ENCODE measurements at regions not wholly inside any gene's neighbourhood (a gene's known extent, or its start where the extent isn't known, plus 50 kb on each side); places are given as distances from the start of the nearest gene placed in this dataset.

DNA sequence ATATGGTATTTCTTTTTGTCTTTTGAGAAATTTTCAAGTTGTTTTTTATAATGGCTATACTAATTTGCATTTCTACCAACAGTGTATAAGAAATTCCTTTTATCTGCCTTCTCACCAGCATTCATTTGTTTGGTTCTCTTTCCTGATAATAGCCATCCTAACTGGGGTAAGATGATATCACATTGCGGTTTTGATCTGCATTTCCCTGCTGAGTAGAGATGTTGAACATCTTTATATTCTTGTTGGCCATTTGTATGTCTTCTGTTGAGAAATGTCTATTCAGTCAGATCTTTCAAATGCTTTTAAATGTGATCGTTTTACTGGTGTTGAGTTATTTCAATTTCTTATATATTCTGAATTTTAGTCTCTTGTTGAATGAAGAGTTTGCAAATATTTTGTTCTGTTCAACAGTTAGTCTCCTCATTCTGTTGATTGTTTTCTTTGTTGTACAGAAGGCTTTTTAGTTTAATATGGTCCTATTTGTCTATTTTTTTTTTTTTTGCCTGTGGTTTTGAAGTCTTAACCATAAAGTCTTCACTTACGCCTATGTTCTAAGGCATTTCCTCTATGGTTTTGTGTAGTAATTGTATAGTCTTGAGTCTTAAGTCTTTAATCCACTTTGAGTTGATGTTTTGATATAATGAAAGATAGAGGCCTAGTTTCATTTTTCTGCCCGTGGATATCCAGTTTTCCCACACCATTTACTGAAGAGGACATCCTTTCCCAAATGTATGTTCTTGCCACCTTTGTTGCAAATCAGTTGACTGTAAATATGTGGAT lies 1566.9 kb downstream of the STIM2 start:
- no peak overlapping the region for H3K4me3 ChIP-seq
- H3K27me3 ChIP-seq, result no peaks in the 10 kb centered on the region
- DNase-seq (ENCODE audit: low spot score in 2 of 2), result no peak
- no peaks in the 10 kb centered on the region for H3K9me3 ChIP-seq
- no peaks in the 10 kb centered on the region for H3K36me3 ChIP-seq
- no peaks in the 10 kb centered on the region for H3K4me1 ChIP-seq
- TF ChIP-seq, protein P1, sequence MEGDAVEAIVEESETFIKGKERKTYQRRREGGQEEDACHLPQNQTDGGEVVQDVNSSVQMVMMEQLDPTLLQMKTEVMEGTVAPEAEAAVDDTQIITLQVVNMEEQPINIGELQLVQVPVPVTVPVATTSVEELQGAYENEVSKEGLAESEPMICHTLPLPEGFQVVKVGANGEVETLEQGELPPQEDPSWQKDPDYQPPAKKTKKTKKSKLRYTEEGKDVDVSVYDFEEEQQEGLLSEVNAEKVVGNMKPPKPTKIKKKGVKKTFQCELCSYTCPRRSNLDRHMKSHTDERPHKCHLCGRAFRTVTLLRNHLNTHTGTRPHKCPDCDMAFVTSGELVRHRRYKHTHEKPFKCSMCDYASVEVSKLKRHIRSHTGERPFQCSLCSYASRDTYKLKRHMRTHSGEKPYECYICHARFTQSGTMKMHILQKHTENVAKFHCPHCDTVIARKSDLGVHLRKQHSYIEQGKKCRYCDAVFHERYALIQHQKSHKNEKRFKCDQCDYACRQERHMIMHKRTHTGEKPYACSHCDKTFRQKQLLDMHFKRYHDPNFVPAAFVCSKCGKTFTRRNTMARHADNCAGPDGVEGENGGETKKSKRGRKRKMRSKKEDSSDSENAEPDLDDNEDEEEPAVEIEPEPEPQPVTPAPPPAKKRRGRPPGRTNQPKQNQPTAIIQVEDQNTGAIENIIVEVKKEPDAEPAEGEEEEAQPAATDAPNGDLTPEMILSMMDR (IDR thresholded peaks at IDR 0.05), result no peak
- intact Hi-C loops (cut with DNase I), result no loop called here
- no peak overlapping the region for H3K27ac ChIP-seq

DNA sequence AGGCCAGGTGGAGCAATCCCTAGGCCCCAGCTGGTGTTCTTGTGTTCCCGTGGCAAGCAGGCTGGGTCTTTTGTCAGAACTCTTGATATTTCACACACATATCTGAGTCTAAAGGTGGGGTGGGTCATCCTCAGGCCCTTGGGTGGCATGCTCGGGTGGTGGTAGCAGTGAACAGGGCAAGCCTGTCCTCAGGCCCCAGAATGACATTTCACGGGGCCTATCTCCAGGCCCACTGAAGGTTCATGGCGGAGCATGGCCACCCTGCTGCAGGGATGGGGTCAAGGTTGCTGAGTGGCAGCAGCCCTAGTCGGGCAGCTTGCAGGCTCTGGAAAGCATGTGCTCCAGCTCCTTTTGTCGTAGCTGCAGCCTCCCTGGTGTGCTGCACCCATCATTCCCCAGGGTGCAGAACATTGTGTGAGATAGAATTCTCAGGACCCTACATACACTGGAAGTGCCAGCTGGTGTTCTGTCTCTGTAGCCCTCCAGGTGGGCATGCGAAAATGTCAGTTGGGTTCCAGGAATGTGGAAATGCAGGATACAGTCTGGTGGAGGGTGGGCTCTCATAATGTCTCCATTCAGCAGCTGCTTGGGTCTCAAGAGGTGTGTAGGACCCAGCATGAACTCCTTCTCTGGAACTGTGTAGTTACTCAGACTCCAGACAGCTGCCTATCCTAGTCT lies 1571.8 kb downstream of the STIM2 start:
- intact Hi-C loops (cut with DNase I), result no loop called here
- no peaks in the 10 kb centered on the region for H3K9me3 ChIP-seq
- TF ChIP-seq, protein P1 (IDR thresholded peaks at IDR 0.05), result no peak
- no peaks in the 10 kb centered on the region for H3K27me3 ChIP-seq
- H3K27ac ChIP-seq, result no peak overlapping the region
- H3K4me1 ChIP-seq, result no peaks in the 10 kb centered on the region
- DNase-seq (ENCODE audit: low spot score in 2 of 2), result no peak
- H3K4me3 ChIP-seq, result no peak overlapping the region
- H3K36me3 ChIP-seq, result no peaks in the 10 kb centered on the region

DNA sequence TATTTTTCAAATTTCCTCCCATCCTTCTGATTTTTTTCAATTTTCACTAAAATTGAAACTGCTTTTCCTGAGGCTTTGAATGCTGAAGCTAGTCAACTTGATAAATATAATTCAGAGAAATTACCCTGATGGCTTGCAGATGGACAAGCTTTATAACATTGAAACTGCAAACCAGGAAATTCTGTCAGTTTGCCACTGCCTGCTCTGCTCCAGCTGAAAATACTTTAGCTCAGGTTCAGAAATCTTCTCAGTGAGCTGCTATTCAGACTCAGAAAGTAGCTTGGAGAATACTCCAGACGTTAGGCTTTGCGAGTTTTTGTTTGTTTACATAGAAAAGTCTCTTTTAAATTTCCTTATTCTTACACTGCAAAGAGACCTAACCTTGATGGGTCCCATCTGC lies 1574.7 kb downstream of the STIM2 start:
- no peak for DNase-seq (ENCODE audit: low spot score in 2 of 2)
- Histone ChIP-seq H3K9me3 (no peaks in the 10 kb centered on the region), H3K27me3 (no peaks in the 10 kb centered on the region), H3K27ac (no peak overlapping the region), H3K4me1 (no peaks in the 10 kb centered on the region), H3K36me3 (no peaks in the 10 kb centered on the region), H3K4me3 (no peak overlapping the region)
- TF ChIP-seq, protein P1 (IDR thresholded peaks at IDR 0.05), result no peak
- intact Hi-C loops (cut with DNase I), result no loop called here

DNA sequence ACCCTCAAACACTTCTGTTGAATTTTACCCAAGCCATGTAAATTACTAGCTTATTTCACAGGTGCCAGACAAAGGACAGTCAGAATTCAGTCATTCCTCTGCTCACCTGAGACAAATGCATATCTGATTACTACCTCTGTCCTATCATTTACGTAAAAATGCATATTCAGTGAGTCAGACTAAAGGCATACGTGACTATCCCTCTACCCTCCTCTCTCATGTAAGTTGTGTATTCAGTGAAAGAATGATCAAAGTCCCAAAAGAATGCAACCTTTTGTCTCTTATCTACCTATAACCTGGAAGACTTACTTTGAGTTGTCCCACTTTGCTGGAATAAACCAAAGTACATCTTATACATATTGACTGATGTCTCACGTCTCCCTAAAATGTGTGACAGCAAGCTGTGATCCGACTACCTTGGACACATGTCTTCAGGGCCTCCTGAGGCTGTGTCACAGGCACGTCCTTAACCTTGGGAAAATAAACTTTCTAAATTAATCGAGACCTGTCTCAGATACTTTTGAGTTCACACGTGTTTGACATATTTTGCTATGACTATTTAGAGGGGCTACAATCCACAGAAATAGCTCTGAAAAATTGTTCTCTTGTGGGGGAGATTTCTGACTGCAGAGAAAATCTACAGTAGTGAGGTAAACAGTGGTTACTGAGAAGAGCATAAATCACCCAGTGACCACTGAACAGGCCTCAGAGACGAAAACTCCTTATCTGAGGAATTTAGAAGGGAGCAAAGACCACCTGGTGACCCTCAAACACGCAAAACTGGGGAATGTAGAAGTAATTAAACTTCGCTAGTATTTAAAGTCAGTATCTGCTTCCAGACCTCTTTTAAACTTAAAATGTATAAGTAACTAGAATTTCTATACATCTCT lies 1575.8 kb downstream of the STIM2 start:
- no peak for DNase-seq (ENCODE audit: low spot score in 2 of 2)
- TF ChIP-seq, protein P1 (IDR thresholded peaks at IDR 0.05), result no peak
- no peak overlapping the region for H3K27ac ChIP-seq
- H3K4me1 ChIP-seq, result no peaks in the 10 kb centered on the region
- no peak overlapping the region for H3K4me3 ChIP-seq
- intact Hi-C loops (cut with DNase I), result no loop called here
- no peaks in the 10 kb centered on the region for H3K9me3 ChIP-seq
- no peaks in the 10 kb centered on the region for H3K36me3 ChIP-seq
- H3K27me3 ChIP-seq, result no peaks in the 10 kb centered on the region

DNA sequence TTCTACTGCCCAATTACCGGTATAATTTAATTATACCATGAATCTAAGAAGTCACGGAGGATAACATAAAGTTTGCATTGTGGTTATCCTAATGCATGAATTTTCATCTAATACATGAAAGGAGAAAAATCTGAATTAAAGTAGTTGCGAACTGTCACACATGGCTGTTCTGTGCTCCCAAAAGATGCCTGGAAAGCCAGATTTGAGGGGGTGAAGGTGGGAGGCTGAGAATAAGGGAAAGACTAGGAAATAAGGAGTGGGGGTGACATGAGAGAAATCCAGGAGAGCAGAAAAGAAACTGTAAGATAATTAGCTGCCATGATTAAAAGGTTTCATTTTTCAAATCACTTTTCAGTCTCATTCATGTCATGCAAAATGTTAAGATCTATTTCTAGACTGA lies 1582.7 kb downstream of the STIM2 start:
- TF ChIP-seq, protein P1 (IDR thresholded peaks at IDR 0.05), result no peak
- no peak overlapping the region for H3K4me3 ChIP-seq
- intact Hi-C loops (cut with DNase I), result no loop called here
- no peaks in the 10 kb centered on the region for H3K9me3 ChIP-seq
- no peak for DNase-seq (ENCODE audit: low spot score in 2 of 2)
- H3K27me3 ChIP-seq, result no peaks in the 10 kb centered on the region
- H3K4me1 ChIP-seq, result no peaks in the 10 kb centered on the region
- no peaks in the 10 kb centered on the region for H3K36me3 ChIP-seq
- H3K27ac ChIP-seq, result no peak overlapping the region

Data from ascending aorta (tissue), 2 donors.